ENCODE measurements at regions not wholly inside any gene's neighbourhood (a gene's known extent, or its start where the extent isn't known, plus 50 kb on each side); places are given as distances from the start of the nearest gene placed in this dataset.

- 68 to 73% methylated on average over 1 of the region's 1 CpG for WGBS, 2 donors
These were observed 317.0 kb upstream of the IRX1 start for GRCh38 chr5:3278643-3279042.

GRCh38 chr5:3277590-3278196 is 317.9 kb upstream of the IRX1 start:
- no peaks in the 10 kb centered on the region for H3K27me3 ChIP-seq
- ATAC-seq (ENCODE audit: low FRiP score in 2 of 2) = no peak
- no peaks in the 10 kb centered on the region for H3K4me1 ChIP-seq
- no peak overlapping the region for H3K4me3 ChIP-seq
- TF ChIP-seq EP300 (IDR thresholded peaks at IDR 0.05) (no peak), POLR2AphosphoS5 (IDR thresholded peaks at IDR 0.05) (no peak)
- H3K27ac ChIP-seq = no peak overlapping the region
- WGBS, 2 donors = 23 to 30% methylated on average over 6 of the region's 6 CpGs
- no peak for DNase-seq
- H3K36me3 ChIP-seq = no peaks in the 10 kb centered on the region
- H3K9me3 ChIP-seq = no peaks in the 10 kb centered on the region

More at GRCh38 chr5:3278643-3279042, 317.0 kb upstream of the IRX1 start:
- H3K4me1 ChIP-seq = no peaks in the 10 kb centered on the region
- H3K27ac ChIP-seq = no peak overlapping the region
- TF ChIP-seq POLR2AphosphoS5 (IDR thresholded peaks at IDR 0.05) (no peak), POLR2A (IDR thresholded peaks at IDR 0.05) (no peak), CTCF (IDR thresholded peaks at IDR 0.05) (no peak), EP300 (IDR thresholded peaks at IDR 0.05) (no peak)
- no peak overlapping the region for H3K4me3 ChIP-seq
- DNase-seq = no peak
- no peaks in the 10 kb centered on the region for H3K27me3 ChIP-seq
- no peaks in the 10 kb centered on the region for H3K36me3 ChIP-seq
- no peak for ATAC-seq (ENCODE audit: low FRiP score in 2 of 2)
- H3K9me3 ChIP-seq = no peaks in the 10 kb centered on the region

- ATAC-seq (ENCODE audit: low FRiP score in 2 of 2) = no peak
These were observed 318.7 kb upstream of the IRX1 start for GRCh38 chr5:3276896-3277295.

GRCh38 chr5:3269395-3270169 is 326.1 kb upstream of the IRX1 start:
- Histone ChIP-seq H3K36me3 (no peaks in the 10 kb centered on the region), H3K27me3 (no peaks in the 10 kb centered on the region), H3K4me1 (no peaks in the 10 kb centered on the region), H3K4me3 (no peak overlapping the region), H3K9me3 (no peaks in the 10 kb centered on the region), H3K27ac (no peak overlapping the region)
- 75 to 87% methylated on average over 28 of the region's 28 CpGs for WGBS, 2 donors
- no peak for ATAC-seq (ENCODE audit: low FRiP score in 2 of 2)
- TF ChIP-seq CTCF (IDR thresholded peaks at IDR 0.05) (no peak), POLR2AphosphoS5 (IDR thresholded peaks at IDR 0.05) (no peak), POLR2A (IDR thresholded peaks at IDR 0.05) (no peak)
- DNase-seq = peak in 1 of 2 donors; percentile 43

More at GRCh38 chr5:3276896-3277295, 318.7 kb upstream of the IRX1 start:
- TF ChIP-seq POLR2A (IDR thresholded peaks at IDR 0.05) (no peak), EP300 (IDR thresholded peaks at IDR 0.05) (no peak), POLR2AphosphoS5 (IDR thresholded peaks at IDR 0.05) (no peak), CTCF (IDR thresholded peaks at IDR 0.05) (no peak)
- Histone ChIP-seq H3K27me3 (no peaks in the 10 kb centered on the region), H3K36me3 (no peaks in the 10 kb centered on the region), H3K4me3 (no peak overlapping the region), H3K27ac (no peak overlapping the region), H3K9me3 (no peaks in the 10 kb centered on the region), H3K4me1 (no peaks in the 10 kb centered on the region)
- 57 to 58% methylated on average over 7 of the region's 7 CpGs for WGBS, 2 donors
- DNase-seq = no peak

- DNase-seq = no peak
- no peak overlapping the region for H3K27ac ChIP-seq
- no peaks in the 10 kb centered on the region for H3K36me3 ChIP-seq
- H3K4me1 ChIP-seq = no peaks in the 10 kb centered on the region
- TF ChIP-seq POLR2AphosphoS5 (IDR thresholded peaks at IDR 0.05) (no peak), CTCF (IDR thresholded peaks at IDR 0.05) (no peak), POLR2A (IDR thresholded peaks at IDR 0.05) (no peak), EP300 (IDR thresholded peaks at IDR 0.05) (no peak)
- WGBS, 2 donors = 71 to 81% methylated on average over 6 to 8 of the region's 9 CpGs
- no peak for ATAC-seq (ENCODE audit: low FRiP score in 2 of 2)
- H3K27me3 ChIP-seq = no peaks in the 10 kb centered on the region
- no peak overlapping the region for H3K4me3 ChIP-seq
- no peaks in the 10 kb centered on the region for H3K9me3 ChIP-seq
These were observed 326.8 kb upstream of the IRX1 start for GRCh38 chr5:3268760-3269330.
